GM12878 (cell line): ENCODE measurements at regions not wholly inside any gene's neighbourhood (a gene's known extent, or its start where the extent isn't known, plus 50 kb on each side); places are given as distances from the start of the nearest gene placed in this dataset.

Experiments
- CTCF ChIP-seq, 3 experiments: IDR thresholded peaks in 2 of 3; conservative IDR thresholded peaks in 1 of 3; 2 replicates each; pipeline ENCODE4 v1.5.1; 2011; ENCODE audit warnings: low read depth in 3 of 3, low read length in 3 of 3, mild to moderate bottlenecking in 3 of 3, control low read depth in 2 of 3, moderate library complexity in 2 of 3, inconsistent platforms in 1 of 3, mixed read lengths in 1 of 3; ENCODE audit not compliant: control insufficient read depth in 2 of 3, insufficient read depth in 1 of 3; ENCODE audit errors: extremely low read depth in 1 of 3
- CUX1 ChIP-seq: IDR thresholded peaks from 2 replicates; pipeline ENCODE4 v1.6.1; 2012; ENCODE audit warnings: improper control_type of control experiment, low read depth, low read length; ENCODE audit not compliant: insufficient replicate concordance
- MEF2A ChIP-seq: IDR thresholded peaks from 2 replicates; pipeline ENCODE4 v1.6.1; 2011; ENCODE audit warnings: low read depth, mild to moderate bottlenecking, low read length, moderate library complexity; ENCODE audit not compliant: insufficient read depth

GRCh38 chr1:238861342-238862066 is 524.9 kb upstream of the CHRM3 start:
- no peak for TF ChIP-seq CTCF (IDR thresholded peaks at IDR 0.05 in 2 of 3, conservative IDR thresholded peaks at IDR 0.05 in 1 of 3; ENCODE audit: control insufficient read depth in 2 of 3, extremely low read depth in 1 of 3, insufficient read depth in 1 of 3, low read depth in 3 of 3, low read length in 3 of 3)
- no peak for TF ChIP-seq MEF2A
- no peak for TF ChIP-seq CUX1
